Fibroblast of villous mesenchyme (primary cell): ENCODE measurements at regions not wholly inside any gene's neighbourhood (a gene's known extent, or its start where the extent isn't known, plus 50 kb on each side); places are given as distances from the start of the nearest gene placed in this dataset.

ENCODE experiments used
- DNase-seq: peaks from one replicate; pipeline ENCODE4 v3.0.0-alpha.2; 2010; ENCODE audit warnings: low read depth
- H3K4me3 ChIP-seq: 2 replicates; pipeline ENCODE4 v1.5.1; 2011; ENCODE audit warnings: low read depth, mild to moderate bottlenecking, low read length
- CTCF ChIP-seq: IDR thresholded peaks from 2 replicates; pipeline ENCODE4 v1.5.1; 2012; ENCODE audit warnings: low read depth, mild to moderate bottlenecking, low read length; ENCODE audit not compliant: insufficient read depth

- no peak for DNase-seq
- no peak overlapping the region for H3K4me3 ChIP-seq
- TF ChIP-seq CTCF: no peak
Observed at GRCh38 chr1:239897458-239897857, 194.2 kb upstream of the FMN2 start.

GRCh38 chr1:239898062-239898730 is 193.5 kb upstream of the FMN2 start:
- peak; percentile 65 for DNase-seq
- TF ChIP-seq CTCF: peak; percentile 95
- H3K4me3 ChIP-seq: no peak overlapping the region

GRCh38 chr1:239899747-239900146 is 191.9 kb upstream of the FMN2 start:
- no peak for DNase-seq
- no peak for TF ChIP-seq CTCF

GRCh38 chr1:239906394-239906793 is 185.3 kb upstream of the FMN2 start:
- no peak overlapping the region for H3K4me3 ChIP-seq
- TF ChIP-seq CTCF: no peak
- no peak for DNase-seq

More at GRCh38 chr1:239899747-239900146, 191.9 kb upstream of the FMN2 start:
- no peak overlapping the region for H3K4me3 ChIP-seq

- DNase-seq: peak; percentile 49
- no peak for TF ChIP-seq CTCF
Observed at GRCh38 chr1:239909898-239910297, 181.8 kb upstream of the FMN2 start.

GRCh38 chr1:239912471-239912870 is 179.2 kb upstream of the FMN2 start:
- TF ChIP-seq CTCF: no peak
- no peak overlapping the region for H3K4me3 ChIP-seq
- DNase-seq: no peak

More at GRCh38 chr1:239909898-239910297, 181.8 kb upstream of the FMN2 start:
- no peak overlapping the region for H3K4me3 ChIP-seq

- TF ChIP-seq CTCF: no peak
- no peak overlapping the region for H3K4me3 ChIP-seq
- DNase-seq: no peak
Observed at GRCh38 chr1:239913141-239913585, 178.5 kb upstream of the FMN2 start.
